ENCODE measurements at regions not wholly inside any gene's neighbourhood (a gene's known extent, or its start where the extent isn't known, plus 50 kb on each side); places are given as distances from the start of the nearest gene placed in this dataset.

DNA sequence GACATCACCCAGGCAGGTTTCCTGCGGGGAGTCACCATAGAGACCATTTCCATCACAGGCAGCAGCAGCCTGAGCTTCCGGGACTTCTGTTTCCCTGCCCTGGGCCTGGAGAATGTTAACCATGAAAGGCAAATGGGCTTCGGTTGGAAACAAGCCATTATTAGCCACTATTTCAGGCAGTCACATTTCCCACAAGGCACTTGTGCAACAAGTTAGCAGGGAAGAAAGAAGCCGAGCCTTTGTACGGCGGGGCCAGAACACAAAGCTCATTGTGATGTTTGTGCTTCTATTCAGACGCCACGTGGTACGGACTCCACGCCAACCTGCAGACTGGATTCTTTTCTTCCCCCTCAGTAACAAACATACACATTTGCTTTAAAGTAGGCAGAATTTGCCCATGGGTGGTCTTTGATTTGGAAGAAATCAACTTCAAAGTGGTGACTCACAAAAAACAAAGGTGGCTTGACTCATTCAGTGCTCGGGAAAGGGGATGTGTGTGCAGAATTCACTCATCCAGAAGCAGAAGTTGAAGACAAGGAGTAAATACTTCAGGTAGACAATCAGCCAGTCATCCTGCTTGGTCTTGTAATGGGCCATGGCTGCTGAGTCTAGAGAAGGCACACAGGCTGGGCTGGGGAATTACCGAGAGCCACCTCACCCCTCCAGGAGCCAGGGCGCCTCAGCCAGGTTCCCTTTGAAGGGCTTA lies 154.2 kb upstream of the PRMT8 start:
- peaks cover 0 to 6% of the 10 kb centered on the region in 2 experiments for H3K27me3 ChIP-seq (ENCODE audit: control insufficient read depth in 2 of 2, insufficient read depth in 2 of 2, low read length in 2 of 2)
- CTCF ChIA-PET = interaction anchor here (2.4 kb wide), 1 partner anchor 37 kb away, joined by 7 read pairs; no protein-coding TSS in a partner anchor
- dilution Hi-C loops (cut with MboI; ENCODE audit: extremely low pct_ligation_motif_present, low sequenced_read_pairs) (no loop called here), intact Hi-C loops (cut with micrococcal nuclease) (no loop called here)
- POLR2A ChIA-PET = no interaction called here
- H3K4me1 ChIP-seq (ENCODE audit: control insufficient read depth, extremely low read depth, insufficient read depth, low read length) = no peaks in the 10 kb centered on the region
- H3K36me3 ChIP-seq (ENCODE audit: control insufficient read depth in 2 of 2, extremely low read depth in 1 of 2, insufficient read depth in 2 of 2, low read length in 2 of 2) = no peaks in the 10 kb centered on the region
- H3K9ac ChIP-seq (replicated peaks; ENCODE audit: extremely low read depth, insufficient read depth, low read length) = no peak overlapping the region
- FAIRE-seq (no peak), DNase-seq (ENCODE audit: low read depth, low spot score) (no peak)
- H3K4me3 ChIP-seq (replicated peaks in 1 of 3; ENCODE audit: insufficient read depth in 1 of 3, low read depth in 1 of 3, low read length in 3 of 3) = no peak overlapping the region
- H3K9me3 ChIP-seq (replicated peaks; ENCODE audit: control insufficient read depth, insufficient read depth, low read length) = no peaks in the 10 kb centered on the region
- no peaks in the 10 kb centered on the region for H4K20me1 ChIP-seq (replicated peaks; ENCODE audit: control insufficient read depth, extremely low read depth, insufficient read depth, low read length)
- H3K27ac ChIP-seq (ENCODE audit: insufficient read depth, low read depth, low read length) = no peak overlapping the region
- TF ChIP-seq GATA2 (IDR thresholded peaks at IDR 0.05; ENCODE audit: insufficient read depth, insufficient read length, low read depth, low read length) = no peak
- no peak for TF ChIP-seq CTCF (IDR thresholded peaks at IDR 0.05; ENCODE audit: extremely low read depth in 1 of 2, insufficient read depth in 1 of 2, low read depth in 1 of 2, low read length in 2 of 2)
- TF ChIP-seq JUN (IDR thresholded peaks at IDR 0.05; ENCODE audit: borderline replicate concordance, insufficient read depth, insufficient read length, low read depth) = no peak
- TF ChIP-seq, protein P1, sequence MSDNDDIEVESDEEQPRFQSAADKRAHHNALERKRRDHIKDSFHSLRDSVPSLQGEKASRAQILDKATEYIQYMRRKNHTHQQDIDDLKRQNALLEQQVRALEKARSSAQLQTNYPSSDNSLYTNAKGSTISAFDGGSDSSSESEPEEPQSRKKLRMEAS (IDR thresholded peaks at IDR 0.05; ENCODE audit: insufficient read depth, insufficient read length) = no peak
- TF ChIP-seq POLR2A (IDR thresholded peaks at IDR 0.05; ENCODE audit: low read depth, low read length) = no peak
- TF ChIP-seq MYC (IDR thresholded peaks at IDR 0.05; ENCODE audit: low read depth, low read length) = no peak
- TF ChIP-seq POLR2AphosphoS5 (IDR thresholded peaks at IDR 0.05; ENCODE audit: insufficient read depth, low read depth, low read length) = no peak
- TF ChIP-seq EZH2 (IDR thresholded peaks at IDR 0.05; ENCODE audit: borderline replicate concordance, low read depth, low read length, severe bottlenecking) = no peak
- no peak for TF ChIP-seq FOS (IDR thresholded peaks at IDR 0.05; ENCODE audit: borderline replicate concordance, insufficient read depth, low read length)
- H3K9me1 ChIP-seq (replicated peaks; ENCODE audit: control insufficient read depth, extremely low read depth, insufficient read depth, low read length) = no peaks in the 10 kb centered on the region
- H3K79me2 ChIP-seq (ENCODE audit: control insufficient read depth, insufficient read depth, low read length) = no peaks in the 10 kb centered on the region
- H3K4me2 ChIP-seq (ENCODE audit: insufficient read depth, low read length) = no peak overlapping the region
- H2AFZ ChIP-seq (ENCODE audit: low read depth, low read length) = no peak overlapping the region
- no TSS peak for BruUV-seq (replicated peaks)
